ENCODE measurements at regions not wholly inside any gene's neighbourhood (a gene's known extent, or its start where the extent isn't known, plus 50 kb on each side); places are given as distances from the start of the nearest gene placed in this dataset.
"Not testable (repeated sequence)": the region's sequence is repeated elsewhere in the genome, so short reads cannot be mapped to it uniquely, and the experiment has no call there.

GRCh38 chr1:148365151-148365550 is 118.0 kb downstream of the PPIAL4G start:
- not testable (repeated sequence) for TF ChIP-seq EZH2 (IDR thresholded peaks at IDR 0.05; ENCODE audit: borderline replicate concordance); CTCF (IDR thresholded peaks at IDR 0.05; ENCODE audit: poor library complexity)
